ENCODE measurements at regions not wholly inside any gene's neighbourhood (a gene's known extent, or its start where the extent isn't known, plus 50 kb on each side); places are given as distances from the start of the nearest gene placed in this dataset.

DNA sequence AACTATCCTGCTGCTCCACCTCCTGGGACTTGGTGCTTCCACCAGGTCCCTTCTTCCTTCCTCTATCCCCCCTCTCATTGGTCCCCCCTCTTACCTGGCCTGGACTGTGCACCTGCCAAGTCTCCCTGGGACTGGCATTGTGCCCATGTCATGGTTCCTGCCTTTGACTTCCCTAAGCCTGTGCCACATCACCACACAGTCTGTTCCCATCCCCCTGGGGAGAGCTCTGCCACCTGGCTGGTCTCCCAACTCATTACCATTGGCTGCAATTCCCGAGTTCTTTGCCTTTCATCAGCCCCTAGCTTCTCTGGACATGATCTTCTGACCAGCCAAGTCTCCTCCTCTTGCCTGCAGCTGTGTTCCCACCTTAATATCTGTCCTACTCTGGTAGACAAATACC, 180.3 kb downstream of the SREK1 start:
- no peaks in the 10 kb centered on the region for H3K9me3 ChIP-seq (ENCODE audit: control insufficient read depth in 4 of 4, low read length in 3 of 4)
- no peaks in the 10 kb centered on the region for H3K4me1 ChIP-seq (ENCODE audit: control insufficient read depth in 4 of 4, insufficient read depth in 4 of 4, low read length in 3 of 4)
- TF ChIP-seq GABPA (IDR thresholded peaks at IDR 0.05 in 1 of 2, conservative IDR thresholded peaks at IDR 0.05 in 1 of 2): no peak
- no peak for TF ChIP-seq NR2F2 (IDR thresholded peaks at IDR 0.05)
- TF ChIP-seq, protein P1, sequence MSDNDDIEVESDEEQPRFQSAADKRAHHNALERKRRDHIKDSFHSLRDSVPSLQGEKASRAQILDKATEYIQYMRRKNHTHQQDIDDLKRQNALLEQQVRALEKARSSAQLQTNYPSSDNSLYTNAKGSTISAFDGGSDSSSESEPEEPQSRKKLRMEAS (IDR thresholded peaks at IDR 0.05): no peak
- no peak for TF ChIP-seq YY1 (IDR thresholded peaks at IDR 0.05)
- TF ChIP-seq, protein P2, sequence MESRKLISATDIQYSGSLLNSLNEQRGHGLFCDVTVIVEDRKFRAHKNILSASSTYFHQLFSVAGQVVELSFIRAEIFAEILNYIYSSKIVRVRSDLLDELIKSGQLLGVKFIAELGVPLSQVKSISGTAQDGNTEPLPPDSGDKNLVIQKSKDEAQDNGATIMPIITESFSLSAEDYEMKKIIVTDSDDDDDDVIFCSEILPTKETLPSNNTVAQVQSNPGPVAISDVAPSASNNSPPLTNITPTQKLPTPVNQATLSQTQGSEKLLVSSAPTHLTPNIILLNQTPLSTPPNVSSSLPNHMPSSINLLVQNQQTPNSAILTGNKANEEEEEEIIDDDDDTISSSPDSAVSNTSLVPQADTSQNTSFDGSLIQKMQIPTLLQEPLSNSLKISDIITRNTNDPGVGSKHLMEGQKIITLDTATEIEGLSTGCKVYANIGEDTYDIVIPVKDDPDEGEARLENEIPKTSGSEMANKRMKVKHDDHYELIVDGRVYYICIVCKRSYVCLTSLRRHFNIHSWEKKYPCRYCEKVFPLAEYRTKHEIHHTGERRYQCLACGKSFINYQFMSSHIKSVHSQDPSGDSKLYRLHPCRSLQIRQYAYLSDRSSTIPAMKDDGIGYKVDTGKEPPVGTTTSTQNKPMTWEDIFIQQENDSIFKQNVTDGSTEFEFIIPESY (IDR thresholded peaks at IDR 0.05): no peak
- TF ChIP-seq RXRA (IDR thresholded peaks at IDR 0.05): no peak
- no peak for TF ChIP-seq RAD21 (IDR thresholded peaks at IDR 0.05)
- TF ChIP-seq, protein P3, sequence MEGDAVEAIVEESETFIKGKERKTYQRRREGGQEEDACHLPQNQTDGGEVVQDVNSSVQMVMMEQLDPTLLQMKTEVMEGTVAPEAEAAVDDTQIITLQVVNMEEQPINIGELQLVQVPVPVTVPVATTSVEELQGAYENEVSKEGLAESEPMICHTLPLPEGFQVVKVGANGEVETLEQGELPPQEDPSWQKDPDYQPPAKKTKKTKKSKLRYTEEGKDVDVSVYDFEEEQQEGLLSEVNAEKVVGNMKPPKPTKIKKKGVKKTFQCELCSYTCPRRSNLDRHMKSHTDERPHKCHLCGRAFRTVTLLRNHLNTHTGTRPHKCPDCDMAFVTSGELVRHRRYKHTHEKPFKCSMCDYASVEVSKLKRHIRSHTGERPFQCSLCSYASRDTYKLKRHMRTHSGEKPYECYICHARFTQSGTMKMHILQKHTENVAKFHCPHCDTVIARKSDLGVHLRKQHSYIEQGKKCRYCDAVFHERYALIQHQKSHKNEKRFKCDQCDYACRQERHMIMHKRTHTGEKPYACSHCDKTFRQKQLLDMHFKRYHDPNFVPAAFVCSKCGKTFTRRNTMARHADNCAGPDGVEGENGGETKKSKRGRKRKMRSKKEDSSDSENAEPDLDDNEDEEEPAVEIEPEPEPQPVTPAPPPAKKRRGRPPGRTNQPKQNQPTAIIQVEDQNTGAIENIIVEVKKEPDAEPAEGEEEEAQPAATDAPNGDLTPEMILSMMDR (IDR thresholded peaks at IDR 0.05; ENCODE audit: low read depth, low read length, missing input control): no peak
- no peak for TF ChIP-seq EGR1 (IDR thresholded peaks at IDR 0.05; ENCODE audit: low read depth in 2 of 2)
- TF ChIP-seq TAF1 (conservative IDR thresholded peaks at IDR 0.05): no peak
- no peak for TF ChIP-seq HNF4G (IDR thresholded peaks at IDR 0.05)
- no peak for TF ChIP-seq SP1 (IDR thresholded peaks at IDR 0.05)
- no peak for TF ChIP-seq FOXA1 (IDR thresholded peaks at IDR 0.05)
- TF ChIP-seq, protein P4, sequence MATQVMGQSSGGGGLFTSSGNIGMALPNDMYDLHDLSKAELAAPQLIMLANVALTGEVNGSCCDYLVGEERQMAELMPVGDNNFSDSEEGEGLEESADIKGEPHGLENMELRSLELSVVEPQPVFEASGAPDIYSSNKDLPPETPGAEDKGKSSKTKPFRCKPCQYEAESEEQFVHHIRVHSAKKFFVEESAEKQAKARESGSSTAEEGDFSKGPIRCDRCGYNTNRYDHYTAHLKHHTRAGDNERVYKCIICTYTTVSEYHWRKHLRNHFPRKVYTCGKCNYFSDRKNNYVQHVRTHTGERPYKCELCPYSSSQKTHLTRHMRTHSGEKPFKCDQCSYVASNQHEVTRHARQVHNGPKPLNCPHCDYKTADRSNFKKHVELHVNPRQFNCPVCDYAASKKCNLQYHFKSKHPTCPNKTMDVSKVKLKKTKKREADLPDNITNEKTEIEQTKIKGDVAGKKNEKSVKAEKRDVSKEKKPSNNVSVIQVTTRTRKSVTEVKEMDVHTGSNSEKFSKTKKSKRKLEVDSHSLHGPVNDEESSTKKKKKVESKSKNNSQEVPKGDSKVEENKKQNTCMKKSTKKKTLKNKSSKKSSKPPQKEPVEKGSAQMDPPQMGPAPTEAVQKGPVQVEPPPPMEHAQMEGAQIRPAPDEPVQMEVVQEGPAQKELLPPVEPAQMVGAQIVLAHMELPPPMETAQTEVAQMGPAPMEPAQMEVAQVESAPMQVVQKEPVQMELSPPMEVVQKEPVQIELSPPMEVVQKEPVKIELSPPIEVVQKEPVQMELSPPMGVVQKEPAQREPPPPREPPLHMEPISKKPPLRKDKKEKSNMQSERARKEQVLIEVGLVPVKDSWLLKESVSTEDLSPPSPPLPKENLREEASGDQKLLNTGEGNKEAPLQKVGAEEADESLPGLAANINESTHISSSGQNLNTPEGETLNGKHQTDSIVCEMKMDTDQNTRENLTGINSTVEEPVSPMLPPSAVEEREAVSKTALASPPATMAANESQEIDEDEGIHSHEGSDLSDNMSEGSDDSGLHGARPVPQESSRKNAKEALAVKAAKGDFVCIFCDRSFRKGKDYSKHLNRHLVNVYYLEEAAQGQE (IDR thresholded peaks at IDR 0.05): no peak
- no peak for TF ChIP-seq JUND (IDR thresholded peaks at IDR 0.05)
- TF ChIP-seq, protein P5, sequence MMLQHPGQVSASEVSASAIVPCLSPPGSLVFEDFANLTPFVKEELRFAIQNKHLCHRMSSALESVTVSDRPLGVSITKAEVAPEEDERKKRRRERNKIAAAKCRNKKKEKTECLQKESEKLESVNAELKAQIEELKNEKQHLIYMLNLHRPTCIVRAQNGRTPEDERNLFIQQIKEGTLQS (IDR thresholded peaks at IDR 0.05): no peak
- DNase-seq (ENCODE audit: low spot score): no peak
- no peak overlapping the region for H3K4me3 ChIP-seq (ENCODE audit: low read depth in 1 of 3, low read length in 3 of 3)
- no peaks in the 10 kb centered on the region for H3K36me3 ChIP-seq (ENCODE audit: control insufficient read depth in 4 of 4, insufficient read depth in 3 of 4, low read depth in 1 of 4, low read length in 3 of 4)
- no peak overlapping the region for H3K9ac ChIP-seq (ENCODE audit: low read depth in 1 of 2, low read length in 2 of 2)
- no peaks in the 10 kb centered on the region for H3K27me3 ChIP-seq (ENCODE audit: control insufficient read depth in 4 of 4, insufficient read depth in 4 of 4, low read length in 3 of 4)
- 24% methylated on average over 1 of the region's 1 CpG for WGBS
- no peak overlapping the region for H3K27ac ChIP-seq (ENCODE audit: low read depth in 1 of 2, low read length in 2 of 2)

DNA sequence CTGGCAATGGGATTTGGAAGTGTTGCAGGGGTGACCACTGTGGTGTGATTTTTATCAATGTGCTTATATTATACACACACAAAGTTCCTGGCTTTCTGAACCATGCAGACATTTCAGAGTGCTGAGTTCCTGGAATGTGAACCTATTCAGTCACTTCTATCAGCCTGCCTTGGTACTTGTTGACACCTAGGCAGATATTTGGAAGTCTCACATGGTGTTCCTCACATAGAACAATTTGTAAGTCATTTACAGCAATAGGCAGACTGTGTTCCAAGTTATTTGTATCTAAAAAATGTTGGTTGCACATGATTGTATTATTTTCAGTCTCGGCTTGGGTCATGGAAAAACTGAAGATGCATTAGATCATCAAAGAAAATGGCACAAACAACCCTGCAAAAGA, 182.2 kb downstream of the SREK1 start:
- no peak for TF ChIP-seq SP1 (IDR thresholded peaks at IDR 0.05)
- Histone ChIP-seq H3K36me3 (ENCODE audit: control insufficient read depth in 4 of 4, insufficient read depth in 3 of 4, low read depth in 1 of 4, low read length in 3 of 4) (no peaks in the 10 kb centered on the region), H3K4me1 (ENCODE audit: control insufficient read depth in 4 of 4, insufficient read depth in 4 of 4, low read length in 3 of 4) (no peaks in the 10 kb centered on the region), H3K27me3 (ENCODE audit: control insufficient read depth in 4 of 4, insufficient read depth in 4 of 4, low read length in 3 of 4) (no peaks in the 10 kb centered on the region), H3K27ac (ENCODE audit: low read depth in 1 of 2, low read length in 2 of 2) (no peak overlapping the region), H3K4me3 (ENCODE audit: low read depth in 1 of 3, low read length in 3 of 3) (no peak overlapping the region), H3K9me3 (ENCODE audit: control insufficient read depth in 4 of 4, low read length in 3 of 4) (no peaks in the 10 kb centered on the region), H3K9ac (ENCODE audit: low read depth in 1 of 2, low read length in 2 of 2) (no peak overlapping the region)
- 91% methylated on average over 1 of the region's 1 CpG for WGBS
- DNase-seq (ENCODE audit: low spot score): no peak

Data from liver (tissue), 8 donors.